Kidney (tissue), 13 donors: ENCODE measurements at regions not wholly inside any gene's neighbourhood (a gene's known extent, or its start where the extent isn't known, plus 50 kb on each side); places are given as distances from the start of the nearest gene placed in this dataset.
A peak's percentile ranks its signal among the peaks of the same experiment; 100 is the strongest.

Source experiments
- DNase-seq, 5 donors: peaks; one replicate each; pipeline ENCODE4 v3.0.0-alpha.2; 2013 to 2020
- FAIRE-seq: peaks from 2 replicates; lab custom pipeline; 2012; peaks lifted over from hg19 to GRCh38; lab: Jason Lieb, UNC
- H3K27ac ChIP-seq, 2 donors: one replicate each; pipeline ENCODE4 v1.7.0; 2013; ENCODE audit warnings: low read depth in 2 of 2, low read length in 2 of 2, inconsistent platforms in 1 of 2
- H3K27me3 ChIP-seq: one replicate; pipeline ENCODE4 v1.7.1; 2013; ENCODE audit warnings: low read length, inconsistent platforms; ENCODE audit not compliant: control insufficient read depth, insufficient read depth
- H3K36me3 ChIP-seq, 3 donors: one replicate each; pipeline versions ENCODE4 v1.7.0 to v1.7.1; 2013; ENCODE audit warnings: low read length in 3 of 3, control low read depth in 1 of 3, inconsistent platforms in 1 of 3; ENCODE audit not compliant: insufficient read depth in 3 of 3, control insufficient read depth in 2 of 3
- H3K4me1 ChIP-seq, 3 donors: one replicate each; pipeline versions ENCODE4 v1.7.0 to v1.7.1; 2013; ENCODE audit warnings: low read length in 3 of 3, inconsistent platforms in 1 of 3, low read depth in 1 of 3; ENCODE audit not compliant: control insufficient read depth in 2 of 3, insufficient read depth in 2 of 3
- H3K4me3 ChIP-seq, 3 donors: one replicate each; pipeline versions ENCODE4 v1.7.0 to v1.8.1; 2013; ENCODE audit warnings: low read length in 3 of 3, control low read depth in 1 of 3, inconsistent platforms in 1 of 3
- H3K9ac ChIP-seq, 3 donors: one replicate each; pipeline versions ENCODE4 v1.7.0 to v1.7.1; 2013; ENCODE audit warnings: low read length in 3 of 3, control low read depth in 1 of 3, inconsistent platforms in 1 of 3
- H3K9me3 ChIP-seq, 3 donors: one replicate each; pipeline versions ENCODE4 v1.7.0 to v1.7.1; 2013; ENCODE audit warnings: low read length in 3 of 3, control low read depth in 1 of 3, inconsistent platforms in 1 of 3; ENCODE audit not compliant: control insufficient read depth in 2 of 3, insufficient read depth in 1 of 3
- CTCF ChIP-seq: IDR thresholded peaks from 3 replicates; pipeline ENCODE4 v1.5.1; 2012; ENCODE audit warnings: mild to moderate bottlenecking, moderate library complexity, borderline replicate concordance; ENCODE audit not compliant: insufficient read depth; ENCODE audit errors: extremely low read depth
- intact Hi-C: fragments of 100-400 bp; cut with DNase I; formaldehyde crosslinking; loops from one replicate; pipeline ENCODE4 v1.11.1; 2022
- donor health status: control.
- donor health status: control.
- donor health status: control.
- donor health status: control.
- donor health status: control.
- donor health status: DM: yes; HTN: yes; CAD: no.
- donor health status: Normal renal cell carcinoma (clear cell type).

- Histone ChIP-seq H3K4me3 (no peak overlapping the region), H3K9ac (no peak overlapping the region), H3K36me3 (no peaks in the 10 kb centered on the region), H3K27me3 (no peaks in the 10 kb centered on the region), H3K9me3 (no peaks in the 10 kb centered on the region), H3K4me1 (peaks cover 0 to 9% (median 6%) of the 10 kb centered on the region in 3 donors), H3K27ac (no peak overlapping the region)
- no peak for FAIRE-seq
- intact Hi-C loops = no loop called here
- DNase-seq = no peak
- no peak for TF ChIP-seq CTCF
Measured at GRCh38 chr14:73796415-73796814, 55.2 kb upstream of the PTGR2 start.

- DNase-seq (no peak), FAIRE-seq (no peak)
Measured at GRCh38 chr14:73795974-73796373, 55.7 kb upstream of the PTGR2 start.

GRCh38 chr14:73795466-73795865 lies 56.2 kb upstream of the PTGR2 start:
- peak overlapping the region in 1 of 2 donors; percentile 41 for H3K27ac ChIP-seq
- TF ChIP-seq CTCF = no peak
- no peak for FAIRE-seq
- no peaks in the 10 kb centered on the region for H3K36me3 ChIP-seq
- DNase-seq = no peak
- peaks cover 0 to 9% (median 6%) of the 10 kb centered on the region in 3 donors for H3K4me1 ChIP-seq
- intact Hi-C loops = no loop called here
- no peak overlapping the region for H3K4me3 ChIP-seq
- no peak overlapping the region for H3K9ac ChIP-seq
- no peaks in the 10 kb centered on the region for H3K27me3 ChIP-seq
- H3K9me3 ChIP-seq = no peaks in the 10 kb centered on the region

More at GRCh38 chr14:73795974-73796373, 55.7 kb upstream of the PTGR2 start:
- Histone ChIP-seq H3K27ac (no peak overlapping the region), H3K4me3 (no peak overlapping the region), H3K27me3 (no peaks in the 10 kb centered on the region), H3K9ac (no peak overlapping the region), H3K36me3 (no peaks in the 10 kb centered on the region), H3K4me1 (peaks cover 0 to 9% (median 6%) of the 10 kb centered on the region in 3 donors), H3K9me3 (no peaks in the 10 kb centered on the region)
- intact Hi-C loops = no loop called here
- TF ChIP-seq CTCF = no peak

GRCh38 chr14:73794146-73794545 lies 57.5 kb upstream of the PTGR2 start:
- no peaks in the 10 kb centered on the region for H3K27me3 ChIP-seq
- H3K27ac ChIP-seq = peak overlapping the region in 1 of 2 donors; percentile 54
- H3K4me1 ChIP-seq = peaks cover 3 to 9% (median 7%) of the 10 kb centered on the region in 3 donors
- no peak overlapping the region for H3K4me3 ChIP-seq
- no peak overlapping the region for H3K9ac ChIP-seq
- H3K9me3 ChIP-seq = no peaks in the 10 kb centered on the region
- DNase-seq = no peak
- H3K36me3 ChIP-seq = no peaks in the 10 kb centered on the region
- no peak for TF ChIP-seq CTCF
- FAIRE-seq = no peak
- intact Hi-C loops = no loop called here
